SK-MEL-5 (cell line): ENCODE measurements at regions not wholly inside any gene's neighbourhood (a gene's known extent, or its start where the extent isn't known, plus 50 kb on each side); places are given as distances from the start of the nearest gene placed in this dataset.

Source experiments
- DNase-seq: peaks from one replicate; pipeline ENCODE4 v3.0.0-alpha.2; 2016; ENCODE audit warnings: low read depth, low spot score
- in situ Hi-C: cut with HindIII; loops from 2 replicates; pipeline ENCODE4 v1.10.0; 2016; ENCODE audit warnings: low sequenced_read_pairs, high pct_unique_total_duplicates, low pct_unique_long_range_greater_than_20kb

DNA sequence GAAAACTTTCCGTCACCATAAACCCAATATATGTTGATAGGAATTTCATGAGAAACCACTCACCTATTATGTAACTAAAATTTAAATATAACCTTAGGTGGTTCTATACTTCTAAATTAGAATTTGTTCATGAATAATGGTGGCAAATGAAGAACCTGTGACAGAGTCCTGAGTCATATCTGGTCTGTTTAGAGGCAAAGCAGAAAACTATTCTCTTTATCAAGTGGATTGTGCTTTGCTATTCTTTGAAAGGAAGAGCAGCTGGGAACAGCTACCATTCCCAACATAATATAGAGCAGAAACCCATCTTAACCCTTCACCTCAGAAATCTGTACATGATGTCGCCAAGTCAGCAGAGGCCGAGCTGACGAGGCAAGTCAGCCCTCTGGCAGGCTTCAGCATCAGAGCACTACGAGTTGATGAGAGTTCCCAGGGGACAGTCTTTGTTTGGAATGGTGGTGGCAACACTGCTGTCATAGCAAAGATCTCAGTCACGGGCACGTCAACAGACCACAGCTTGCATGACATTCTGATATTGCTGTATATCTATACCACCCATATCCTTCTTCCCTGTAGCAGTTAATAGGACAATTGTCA is 631.9 kb upstream of the CA10 start:
- in situ Hi-C loops: no loop called here
- no peak for DNase-seq

DNA sequence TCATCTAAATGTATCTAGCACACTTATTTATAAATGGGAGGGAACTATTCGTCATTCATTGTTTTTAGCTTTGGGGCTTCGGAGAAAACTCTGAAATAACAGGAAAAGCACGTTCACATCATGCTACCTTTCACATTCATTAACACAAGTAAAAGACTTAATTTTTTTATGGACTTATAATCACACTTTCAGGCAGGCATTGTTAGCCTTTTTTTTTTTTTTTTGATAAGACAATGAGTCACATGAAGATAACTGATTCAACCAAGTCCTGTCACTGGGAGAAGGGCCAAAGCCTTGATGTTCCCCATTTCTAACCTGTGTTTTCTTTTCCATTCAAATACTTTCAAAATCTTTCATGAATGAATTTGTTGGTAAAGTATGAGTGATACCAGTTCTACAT is 631.3 kb upstream of the CA10 start:
- in situ Hi-C loops: no loop called here
- DNase-seq: no peak

DNA sequence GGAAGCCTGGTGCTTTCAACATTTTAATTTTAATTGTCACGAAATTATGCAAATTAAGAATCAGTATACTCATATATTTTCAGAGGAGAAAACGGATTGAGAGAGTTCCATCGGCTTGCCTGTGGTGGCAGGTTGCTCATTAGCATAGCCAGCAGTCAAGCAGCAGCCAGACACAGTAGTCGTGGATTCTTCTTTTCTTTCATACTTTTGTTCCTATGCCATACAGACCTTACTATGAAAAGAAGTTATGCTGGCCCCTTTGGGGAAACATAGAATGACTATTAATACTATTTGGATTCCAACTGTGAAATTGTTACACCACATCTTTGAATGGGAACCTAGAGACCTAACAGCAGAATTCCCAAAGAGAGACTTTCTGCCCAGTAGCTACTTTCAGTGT is 617.7 kb upstream of the CA10 start:
- no peak for DNase-seq
- in situ Hi-C loops: no loop called here

GRCh38 chr17:52762794-52763167 is 604.3 kb upstream of the CA10 start:
- DNase-seq: no peak
- in situ Hi-C loops: no loop called here

DNA sequence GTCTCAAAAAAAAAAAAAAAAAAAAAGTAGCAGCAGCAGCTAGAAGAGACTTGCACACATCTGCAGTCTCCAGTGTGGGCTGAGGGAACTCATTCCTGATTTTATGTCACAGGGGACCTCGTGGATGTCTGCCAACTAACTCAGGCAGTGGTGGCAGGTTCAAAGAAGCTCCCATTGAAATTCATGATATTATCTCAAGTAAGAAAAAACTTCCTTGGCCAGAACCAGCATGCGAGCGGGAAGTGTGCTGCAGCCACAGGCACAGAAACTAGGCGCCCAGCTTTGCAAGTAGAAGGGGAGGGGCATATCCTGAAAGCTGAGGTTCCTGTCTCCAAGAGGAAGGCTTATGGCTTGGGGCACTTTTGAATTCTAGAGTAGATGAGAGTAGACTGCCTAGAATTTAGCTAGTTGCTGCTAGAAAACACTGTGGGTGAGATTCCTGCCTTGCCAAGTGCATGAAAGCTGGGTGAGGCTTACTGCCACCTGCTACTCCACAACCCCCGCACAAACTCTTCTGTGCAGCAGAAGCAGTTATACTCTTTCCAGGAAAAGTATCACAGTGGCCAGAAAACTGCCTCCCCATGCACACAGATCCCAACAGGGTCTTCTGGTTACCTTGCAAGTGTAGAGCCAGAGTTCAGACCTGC is 603.8 kb upstream of the CA10 start:
- DNase-seq: no peak
- in situ Hi-C loops: no loop called here

DNA sequence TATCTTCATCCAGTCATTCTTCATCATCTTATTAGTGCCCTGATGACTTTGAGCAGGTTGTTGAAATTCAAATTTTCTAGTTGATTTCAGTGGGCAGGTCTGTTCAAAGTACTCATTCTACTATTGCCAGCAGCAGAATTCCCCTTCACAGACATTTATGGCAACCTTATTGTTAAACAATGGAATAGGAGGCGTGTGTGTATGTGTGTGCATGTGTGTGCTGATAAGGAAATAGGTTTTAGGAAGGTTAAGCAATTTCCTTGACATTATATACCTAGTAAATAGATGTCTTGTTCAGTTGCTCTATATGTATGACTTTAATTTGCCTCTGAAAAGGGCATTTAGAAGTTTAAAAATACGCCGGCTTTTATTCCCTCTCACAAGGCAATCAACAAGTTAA is 601.4 kb upstream of the CA10 start:
- in situ Hi-C loops: no loop called here
- DNase-seq: no peak

GRCh38 chr17:52758481-52758880 is 600.0 kb upstream of the CA10 start:
- in situ Hi-C loops: no loop called here
- no peak for DNase-seq

DNA sequence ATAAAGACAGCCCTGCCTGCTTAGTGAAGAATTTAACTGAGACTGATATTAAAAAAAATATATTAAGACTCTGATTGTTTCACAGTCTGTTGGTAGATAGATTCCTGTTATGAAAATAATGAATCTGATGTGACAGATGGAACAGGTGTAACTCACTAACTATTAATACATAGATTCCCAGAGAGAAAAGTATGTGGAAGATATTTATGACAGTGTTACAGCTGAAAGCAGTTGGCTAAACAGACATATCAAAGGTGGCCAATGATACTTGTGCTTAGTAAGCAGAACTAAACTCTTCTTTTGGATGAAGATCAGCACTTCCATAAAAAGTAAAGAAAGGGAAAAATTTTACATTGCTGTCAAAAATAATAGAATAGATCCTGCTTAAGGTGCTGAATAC is 598.2 kb upstream of the CA10 start:
- no peak for DNase-seq
- in situ Hi-C loops: no loop called here

GRCh38 chr17:52754838-52755237 is 596.3 kb upstream of the CA10 start:
- no peak for DNase-seq
- in situ Hi-C loops: no loop called here

DNA sequence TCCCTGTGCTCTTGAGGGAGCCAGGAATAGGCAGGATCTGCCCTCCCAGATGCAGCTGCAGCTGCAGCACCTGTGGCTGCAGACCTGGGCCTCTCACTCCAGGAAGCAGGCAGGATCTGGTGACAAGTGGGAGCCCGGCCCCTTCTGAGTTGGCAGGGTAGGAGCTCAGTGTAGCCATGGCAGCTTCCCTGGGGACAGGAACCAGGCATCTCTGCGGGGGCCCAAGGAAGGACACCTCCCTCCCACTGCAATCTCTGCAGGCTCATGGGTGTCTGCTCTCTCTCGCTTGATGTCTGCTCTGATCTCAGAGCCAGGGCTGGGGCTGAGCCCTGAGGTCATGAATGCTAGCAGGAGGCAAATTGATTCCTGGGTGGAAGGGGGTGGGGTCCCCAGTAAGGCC is 592.5 kb upstream of the CA10 start:
- in situ Hi-C loops: no loop called here
- DNase-seq: no peak

GRCh38 chr17:52744179-52744578 is 585.7 kb upstream of the CA10 start:
- no peak for DNase-seq
- in situ Hi-C loops: no loop called here

GRCh38 chr17:52740006-52740405 is 581.5 kb upstream of the CA10 start:
- in situ Hi-C loops: no loop called here
- no peak for DNase-seq

- no peak for DNase-seq
- in situ Hi-C loops: no loop called here
Measured at GRCh38 chr17:52738791-52739190, 580.3 kb upstream of the CA10 start.

DNA sequence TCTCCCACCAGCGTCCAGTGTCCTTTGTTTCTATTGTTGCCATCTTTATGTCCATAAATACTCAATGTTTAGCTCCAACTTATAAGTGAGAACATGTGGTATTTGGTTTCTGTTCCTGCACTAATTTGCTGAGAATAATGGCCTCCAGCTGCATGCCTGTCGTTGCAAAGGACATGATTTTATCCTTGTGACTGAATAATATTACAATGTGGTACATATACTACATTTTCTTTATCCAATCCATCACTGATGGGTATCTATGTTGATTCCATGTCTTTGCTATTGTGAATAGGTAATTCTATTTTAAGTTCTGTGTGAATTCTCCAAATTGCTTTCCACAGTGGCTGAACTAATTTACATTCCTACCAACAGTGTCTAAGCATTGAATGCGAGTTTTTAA is 578.6 kb upstream of the CA10 start:
- in situ Hi-C loops: no loop called here
- DNase-seq: no peak

DNA sequence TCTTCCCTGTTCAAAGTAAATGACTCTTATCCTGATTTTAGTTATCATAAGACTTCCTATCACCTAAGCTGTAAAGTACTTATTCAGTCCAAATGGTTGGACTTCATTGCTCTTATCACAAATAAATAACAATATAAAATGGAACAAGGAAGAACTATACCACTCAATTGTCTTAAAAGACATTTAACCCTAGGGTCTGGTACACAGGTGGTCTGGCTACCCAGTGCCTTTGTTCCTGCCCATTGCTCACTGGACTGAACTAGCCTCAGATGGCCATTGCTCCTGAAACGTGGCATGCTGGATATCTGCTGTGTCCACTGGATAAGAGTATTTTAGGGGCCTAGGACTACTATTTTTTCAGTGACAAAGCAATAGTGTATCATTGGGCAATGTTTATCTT is 574.3 kb upstream of the CA10 start:
- DNase-seq: no peak

GRCh38 chr17:52724578-52724977 is 566.1 kb upstream of the CA10 start:
- in situ Hi-C loops: no loop called here
- DNase-seq: no peak

More for the DNA sequence above, 574.3 kb upstream of the CA10 start:
- in situ Hi-C loops: no loop called here

DNA sequence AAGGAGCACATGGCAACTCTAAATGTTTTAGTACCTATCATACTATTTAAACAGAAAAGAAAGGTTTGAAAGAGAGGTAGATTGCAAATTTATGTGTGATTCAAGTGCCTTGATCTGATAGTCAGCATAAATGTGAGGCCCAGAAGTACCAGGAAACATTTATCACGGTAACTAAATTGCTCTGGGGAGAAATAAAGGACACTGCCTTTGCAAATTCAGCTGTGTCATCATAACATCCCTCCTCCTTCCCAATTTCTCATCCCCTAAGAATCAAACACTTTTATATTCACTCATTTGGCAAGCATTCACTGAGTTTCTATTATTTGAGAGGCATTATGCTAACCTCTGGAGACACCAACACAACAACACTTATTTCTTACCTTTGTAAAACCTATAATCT is 563.4 kb upstream of the CA10 start:
- in situ Hi-C loops: no loop called here
- no peak for DNase-seq

DNA sequence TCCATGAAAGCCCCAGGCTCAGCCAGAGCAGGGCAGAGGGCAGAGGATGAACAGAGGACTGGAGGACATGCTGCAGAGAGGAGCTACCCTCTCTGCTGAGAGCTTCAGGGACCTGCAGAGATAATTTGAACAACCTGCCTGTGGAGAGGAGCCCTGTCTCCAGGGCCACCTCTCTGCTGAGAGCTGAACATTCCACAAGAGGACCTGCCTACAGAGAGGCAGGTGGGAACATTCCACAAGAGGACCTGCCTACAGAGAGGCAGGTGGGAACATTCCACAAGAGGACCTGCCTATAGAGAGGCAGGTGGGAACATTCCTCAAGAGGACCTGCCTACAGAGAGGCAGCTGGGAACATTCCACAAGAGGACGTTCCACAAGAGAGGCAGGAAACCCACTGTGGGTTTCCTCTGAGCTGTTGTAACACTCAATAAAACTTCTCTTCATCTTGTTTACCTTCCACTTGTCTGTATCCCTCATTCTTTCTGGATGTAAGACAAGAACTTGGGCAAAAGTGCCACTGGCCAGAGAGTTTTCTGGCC is 551.9 kb upstream of the CA10 start:
- no peak for DNase-seq
- in situ Hi-C loops: no loop called here

- in situ Hi-C loops: no loop called here
- no peak for DNase-seq
Measured at GRCh38 chr17:52709724-52710123, 551.2 kb upstream of the CA10 start.

DNA sequence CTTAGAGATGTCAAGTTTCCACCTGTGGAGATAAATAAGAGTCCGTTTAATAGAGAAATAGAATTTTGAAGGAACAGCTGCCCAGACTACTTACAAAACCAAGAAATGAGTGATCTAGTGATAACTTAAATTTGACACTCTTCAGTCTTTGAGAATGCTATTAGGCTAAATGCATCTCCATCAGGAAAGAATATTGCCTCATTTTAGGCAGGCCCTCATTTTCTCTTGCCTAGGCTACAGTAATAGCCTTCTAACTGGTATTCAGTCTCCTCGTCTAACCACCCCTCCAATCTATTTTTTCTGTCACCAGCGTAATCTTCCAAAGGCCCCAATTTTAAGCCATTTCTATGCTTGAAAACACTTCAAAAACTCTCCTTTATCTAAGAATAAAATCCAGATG is 537.8 kb upstream of the CA10 start:
- DNase-seq: no peak
- in situ Hi-C loops: no loop called here
